ENCODE measurements at regions not wholly inside any gene's neighbourhood (a gene's known extent, or its start where the extent isn't known, plus 50 kb on each side); places are given as distances from the start of the nearest gene placed in this dataset.

DNA sequence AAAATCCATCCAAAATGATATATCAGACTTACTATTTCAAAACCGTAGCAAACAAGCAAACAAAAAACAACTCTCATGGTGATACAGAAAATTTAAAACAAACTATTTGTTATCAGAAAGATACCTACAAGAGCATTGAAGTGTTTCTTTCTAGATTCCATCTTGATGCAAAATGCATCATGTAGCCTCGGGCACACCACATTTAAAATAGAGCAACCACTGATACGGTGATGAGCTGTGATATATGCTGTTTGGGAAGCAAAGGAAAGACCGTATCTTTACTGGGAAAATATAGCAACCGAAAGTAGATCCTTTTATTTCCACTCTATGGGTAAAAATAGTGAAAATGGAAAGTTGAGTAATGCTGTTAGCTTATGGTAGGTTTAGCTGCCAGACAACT is 892.0 kb downstream of the GATA3 start:
- Histone ChIP-seq H4K20me1 (ENCODE audit: insufficient read depth) (no peaks in the 10 kb centered on the region), H3K36me3 (ENCODE audit: low read depth) (no peaks in the 10 kb centered on the region), H3K27me3 (ENCODE audit: insufficient read depth, low read depth) (no peaks in the 10 kb centered on the region), H3K4me2 (no peak overlapping the region), H3K79me2 (ENCODE audit: low read depth) (no peaks in the 10 kb centered on the region), H3F3A (ENCODE audit: insufficient read depth, low read depth) (no peaks in the 10 kb centered on the region), H2AFZ (no peak overlapping the region), H3K27ac (no peak overlapping the region), H3K9me2 (ENCODE audit: insufficient read depth) (no peaks in the 10 kb centered on the region), H3K4me1 (replicated peaks; ENCODE audit: insufficient read depth) (no peaks in the 10 kb centered on the region), H3K9me3 (ENCODE audit: insufficient read depth, low read depth) (no peaks in the 10 kb centered on the region; the same call in 1 of the 2 replicates), H3K4me3 (no peak overlapping the region)
- TF ChIP-seq EZH2 (IDR thresholded peaks at IDR 0.05; ENCODE audit: low read depth): no peak
- TF ChIP-seq, protein P1, sequence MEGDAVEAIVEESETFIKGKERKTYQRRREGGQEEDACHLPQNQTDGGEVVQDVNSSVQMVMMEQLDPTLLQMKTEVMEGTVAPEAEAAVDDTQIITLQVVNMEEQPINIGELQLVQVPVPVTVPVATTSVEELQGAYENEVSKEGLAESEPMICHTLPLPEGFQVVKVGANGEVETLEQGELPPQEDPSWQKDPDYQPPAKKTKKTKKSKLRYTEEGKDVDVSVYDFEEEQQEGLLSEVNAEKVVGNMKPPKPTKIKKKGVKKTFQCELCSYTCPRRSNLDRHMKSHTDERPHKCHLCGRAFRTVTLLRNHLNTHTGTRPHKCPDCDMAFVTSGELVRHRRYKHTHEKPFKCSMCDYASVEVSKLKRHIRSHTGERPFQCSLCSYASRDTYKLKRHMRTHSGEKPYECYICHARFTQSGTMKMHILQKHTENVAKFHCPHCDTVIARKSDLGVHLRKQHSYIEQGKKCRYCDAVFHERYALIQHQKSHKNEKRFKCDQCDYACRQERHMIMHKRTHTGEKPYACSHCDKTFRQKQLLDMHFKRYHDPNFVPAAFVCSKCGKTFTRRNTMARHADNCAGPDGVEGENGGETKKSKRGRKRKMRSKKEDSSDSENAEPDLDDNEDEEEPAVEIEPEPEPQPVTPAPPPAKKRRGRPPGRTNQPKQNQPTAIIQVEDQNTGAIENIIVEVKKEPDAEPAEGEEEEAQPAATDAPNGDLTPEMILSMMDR (conservative IDR thresholded peaks at IDR 0.05): no peak
- DNase-seq: no peak
- intact Hi-C loops (cut with micrococcal nuclease; ENCODE audit: unreplicated experiment): no loop called here
- no TSS peak for BruUV-seq (replicated peaks)
- CTCF ChIA-PET: no interaction called here
- POLR2A ChIA-PET (ENCODE audit: unreplicated experiment): no interaction called here

DNA sequence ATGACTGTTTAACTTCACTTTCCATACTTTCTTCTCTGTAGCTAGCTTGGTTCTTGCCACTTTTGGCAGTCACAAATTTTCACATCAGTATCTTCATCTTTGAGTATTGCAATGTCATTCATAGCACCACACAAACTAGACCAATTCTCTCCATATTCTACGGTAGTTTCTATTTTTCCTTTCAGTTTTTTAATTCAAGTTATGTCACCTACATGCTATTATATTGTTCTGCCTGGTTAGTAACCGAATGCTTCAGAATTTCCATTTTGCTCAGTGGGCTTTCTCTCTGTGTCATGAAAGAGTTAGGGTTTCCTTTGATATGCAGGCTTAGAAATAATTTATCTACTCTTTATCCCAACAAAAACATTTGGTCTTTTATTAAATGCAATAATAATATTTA is 896.5 kb downstream of the GATA3 start:
- intact Hi-C loops (cut with micrococcal nuclease; ENCODE audit: unreplicated experiment): no loop called here
- POLR2A ChIA-PET (ENCODE audit: unreplicated experiment): no interaction called here
- H3K36me3 ChIP-seq (ENCODE audit: low read depth): no peaks in the 10 kb centered on the region

DNA sequence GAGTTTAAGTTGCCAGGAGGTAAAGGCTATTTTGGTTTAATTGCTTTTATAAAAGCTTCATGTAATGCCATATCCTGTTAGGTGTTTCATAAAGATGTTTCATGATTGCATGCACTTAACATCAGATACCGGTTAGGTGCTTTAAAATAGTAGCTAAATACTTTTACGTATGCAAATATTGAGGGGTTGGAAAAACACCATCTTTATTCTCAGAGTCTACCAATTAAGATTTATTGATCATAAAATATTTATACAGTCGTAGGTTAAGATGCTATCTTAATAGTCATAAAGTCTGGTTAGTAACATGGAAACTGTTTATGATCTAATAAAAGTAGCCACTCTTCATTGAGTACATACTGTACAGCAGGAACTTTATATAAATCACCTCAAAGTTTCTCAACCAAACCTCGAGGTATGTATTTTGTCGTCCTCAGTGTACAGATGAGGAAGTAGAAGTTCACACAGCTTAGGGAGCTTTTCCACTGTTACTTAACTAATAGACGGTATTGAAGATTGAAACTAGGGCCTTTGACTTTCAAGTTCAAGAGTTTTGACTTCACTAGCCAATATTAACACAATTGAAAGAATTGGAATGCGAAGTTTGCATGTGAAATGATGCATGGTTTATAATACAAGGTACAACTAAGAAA is 897.1 kb downstream of the GATA3 start:
- H3K4me3 ChIP-seq: no peak overlapping the region
- BruUV-seq (replicated peaks): no TSS peak
- CTCF ChIA-PET: no interaction called here
- intact Hi-C loops (cut with micrococcal nuclease; ENCODE audit: unreplicated experiment): no loop called here
- H4K20me1 ChIP-seq (ENCODE audit: insufficient read depth): no peaks in the 10 kb centered on the region
- H3K9me2 ChIP-seq (ENCODE audit: insufficient read depth): no peaks in the 10 kb centered on the region
- no peaks in the 10 kb centered on the region; the same call in 1 of the 2 replicates for H3K9me3 ChIP-seq (ENCODE audit: insufficient read depth, low read depth)
- H3K36me3 ChIP-seq (ENCODE audit: low read depth): no peaks in the 10 kb centered on the region
- no peaks in the 10 kb centered on the region for H3K4me1 ChIP-seq (replicated peaks; ENCODE audit: insufficient read depth)
- DNase-seq: no peak
- no peak overlapping the region for H3K27ac ChIP-seq
- TF ChIP-seq, protein P1 (conservative IDR thresholded peaks at IDR 0.05): no peak
- TF ChIP-seq EZH2 (IDR thresholded peaks at IDR 0.05; ENCODE audit: low read depth): no peak
- H3K4me2 ChIP-seq: no peak overlapping the region
- no peaks in the 10 kb centered on the region for H3K79me2 ChIP-seq (ENCODE audit: low read depth)
- POLR2A ChIA-PET (ENCODE audit: unreplicated experiment): no interaction called here
- no peaks in the 10 kb centered on the region for H3K27me3 ChIP-seq (ENCODE audit: insufficient read depth, low read depth)
- no peaks in the 10 kb centered on the region for H3F3A ChIP-seq (ENCODE audit: insufficient read depth, low read depth)
- H2AFZ ChIP-seq: no peak overlapping the region

More for the DNA sequence above, 896.5 kb downstream of the GATA3 start:
- no peak overlapping the region for H3K27ac ChIP-seq
- H2AFZ ChIP-seq: no peak overlapping the region
- CTCF ChIA-PET: no interaction called here
- no peaks in the 10 kb centered on the region for H3K9me2 ChIP-seq (ENCODE audit: insufficient read depth)
- BruUV-seq (replicated peaks): no TSS peak
- H3K4me3 ChIP-seq: no peak overlapping the region
- TF ChIP-seq EZH2 (IDR thresholded peaks at IDR 0.05; ENCODE audit: low read depth): no peak
- TF ChIP-seq, protein P1 (conservative IDR thresholded peaks at IDR 0.05): no peak
- H3K9me3 ChIP-seq (ENCODE audit: insufficient read depth, low read depth): no peaks in the 10 kb centered on the region; the same call in 1 of the 2 replicates
- H4K20me1 ChIP-seq (ENCODE audit: insufficient read depth): no peaks in the 10 kb centered on the region
- H3F3A ChIP-seq (ENCODE audit: insufficient read depth, low read depth): no peaks in the 10 kb centered on the region
- DNase-seq: no peak
- no peaks in the 10 kb centered on the region for H3K27me3 ChIP-seq (ENCODE audit: insufficient read depth, low read depth)
- no peaks in the 10 kb centered on the region for H3K79me2 ChIP-seq (ENCODE audit: low read depth)
- no peak overlapping the region for H3K4me2 ChIP-seq
- no peaks in the 10 kb centered on the region for H3K4me1 ChIP-seq (replicated peaks; ENCODE audit: insufficient read depth)
